ENCODE measurements at regions not wholly inside any gene's neighbourhood (a gene's known extent, or its start where the extent isn't known, plus 50 kb on each side); places are given as distances from the start of the nearest gene placed in this dataset.

DNA sequence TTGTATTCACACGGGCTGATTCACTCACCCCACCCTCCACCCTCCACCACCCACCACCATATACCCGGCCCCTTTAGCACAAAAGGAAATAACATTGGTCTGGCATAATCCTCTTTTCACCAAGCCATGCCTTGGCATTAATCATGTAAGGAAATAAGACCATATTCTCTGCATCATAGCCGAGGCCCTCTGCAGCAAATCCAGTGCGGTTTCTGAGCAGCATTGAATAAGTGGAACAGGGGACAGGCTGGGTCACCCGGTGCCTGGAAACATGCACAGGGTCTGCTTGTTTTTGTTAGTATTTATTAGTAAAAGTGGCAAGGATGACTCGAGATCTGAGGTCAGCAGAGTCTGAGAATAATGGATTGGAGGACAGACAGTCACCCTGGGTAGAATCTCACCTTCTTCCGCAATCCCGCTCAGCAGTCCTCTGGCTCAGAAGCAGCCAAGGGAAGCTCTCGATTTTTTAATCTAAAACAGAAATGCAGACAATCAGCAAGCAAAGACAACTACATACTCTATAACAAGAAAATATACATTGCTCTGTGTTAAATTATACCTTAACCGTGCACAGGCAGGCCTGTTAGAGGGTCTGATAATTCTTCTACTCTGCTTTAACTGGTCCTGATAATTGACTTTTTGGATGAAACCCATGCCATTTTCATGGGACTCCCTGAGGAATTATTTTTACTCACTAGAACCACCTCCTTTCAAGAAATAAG is 52.4 kb upstream of the CDC42BPA start:
- ATAC-seq = no peak

DNA sequence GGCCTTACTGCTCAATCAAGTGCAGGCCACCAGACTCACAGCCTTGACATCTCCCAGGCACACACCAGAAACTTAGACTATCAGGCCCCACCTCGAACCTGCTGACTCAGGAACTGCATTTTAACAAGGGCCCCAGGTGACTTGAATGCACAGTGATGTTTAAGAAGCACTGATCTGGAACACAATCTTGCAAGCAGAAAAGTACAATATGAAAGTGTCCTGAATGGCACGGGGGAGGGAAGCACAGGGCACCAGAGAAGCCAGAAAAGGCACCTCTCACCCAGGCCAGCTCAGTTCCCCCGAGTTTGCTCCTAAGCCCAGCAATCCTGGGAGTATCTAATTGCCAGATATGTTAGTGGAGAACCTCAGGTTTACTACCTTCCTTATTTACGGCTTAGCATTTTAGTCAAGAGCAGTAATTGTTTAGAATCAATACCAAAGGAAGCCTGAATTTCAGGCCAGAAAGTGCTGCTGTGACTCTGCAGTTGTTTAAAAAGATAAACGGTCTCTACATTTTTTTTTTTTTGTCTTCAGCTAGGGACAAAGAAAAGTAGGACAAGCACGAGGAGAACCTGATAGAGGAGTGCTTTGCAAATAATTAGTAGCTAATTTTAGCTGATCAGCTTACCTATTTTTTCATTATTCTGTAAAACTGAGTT is 50.9 kb upstream of the CDC42BPA start:
- ATAC-seq = no peak
